K562 (cell line): ENCODE measurements at regions not wholly inside any gene's neighbourhood (a gene's known extent, or its start where the extent isn't known, plus 50 kb on each side); places are given as distances from the start of the nearest gene placed in this dataset.

Experiments used
- ATAC-seq: fragments of 200-7000 bp; cut with Tn5 transposase; 3 replicates; pipeline ENCODE4 v1.9.1; 2020; ENCODE audit warnings: moderate library complexity
- BruUV-seq: library from RNA; stranded (reverse); fragments of 400-500 nt; replicated peaks from 2 replicates; lab custom pipeline; 2021; lab: Mats Ljungman, UMichigan
- CTCF ChIA-PET: fragments of 300-600 bp; formaldehyde crosslinking; extraction: SDS; loops from one replicate; lab custom pipeline; 2021; ENCODE audit warnings: low intra/inter-chr PET ratio; lab: Yijun Ruan, JAX
- POLR2A ChIA-PET: fragments of 300-600, 350-650 bp; sonication (Branson Sonifier 250); formaldehyde crosslinking; extraction: SDS; loops from one replicate; lab custom pipeline; 2021; ENCODE audit warnings: antibody characterized with exemption, inconsistent platforms; lab: Yijun Ruan, JAX
- DNase-seq, 4 experiments: peaks; one replicate each; pipeline versions ENCODE4 v3.0.0 to v3.0.0-alpha.2; 2011 to 2018; ENCODE audit warnings: low spot score in 3 of 4, mixed read lengths in 3 of 4; ENCODE audit errors: extremely low read depth in 1 of 4
- FAIRE-seq: peaks from 2 replicates; lab custom pipeline; 2011; peaks lifted over from hg19 to GRCh38; lab: Jason Lieb, UNC
- H2AFZ ChIP-seq: 2 replicates; pipeline ENCODE4 v1.6.0; 2011; ENCODE audit warnings: low read depth, low read length, control low read depth, inconsistent platforms
- H3K27ac ChIP-seq: fragments of 200-600 bp; 3 replicates; pipeline ENCODE4 v1.8.0; 2011; ENCODE audit warnings: low read depth, mild to moderate bottlenecking, control low read depth, inconsistent platforms, low read length, moderate library complexity, mixed read lengths; ENCODE audit errors: extremely low read depth
- H3K27me3 ChIP-seq, 2 experiments: fragments of 300-600 bp in 1 of 2; 2 replicates in 1 of 2; 3 replicates in 1 of 2; pipeline versions ENCODE4 v1.6.0 to v1.8.0; 2011; ENCODE audit warnings: inconsistent platforms in 2 of 2, low read length in 2 of 2, mild to moderate bottlenecking in 1 of 2, mixed read lengths in 1 of 2, moderate library complexity in 1 of 2; ENCODE audit not compliant: control insufficient read depth in 2 of 2, insufficient read depth in 2 of 2
- H3K36me3 ChIP-seq: fragments of 300-600 bp; 3 replicates; pipeline ENCODE4 v1.8.0; 2011; ENCODE audit warnings: mild to moderate bottlenecking, low read length, inconsistent platforms; ENCODE audit not compliant: control insufficient read depth, insufficient read depth
- H3K4me1 ChIP-seq, 2 experiments: fragments of 200-600 bp in 1 of 2; replicated peaks in 1 of 2; 2 replicates in 1 of 2; 3 replicates in 1 of 2; pipeline versions ENCODE4 v1.5.1 to v1.8.0; 2011; ENCODE audit warnings: inconsistent platforms in 2 of 2, low read length in 2 of 2, mild to moderate bottlenecking in 1 of 2, mixed read lengths in 1 of 2, moderate library complexity in 1 of 2; ENCODE audit not compliant: control insufficient read depth in 2 of 2, insufficient read depth in 2 of 2
- H3K4me2 ChIP-seq: 2 replicates; pipeline ENCODE4 v1.6.1; 2011; ENCODE audit warnings: low read length, control low read depth, inconsistent platforms, mixed read lengths; ENCODE audit not compliant: insufficient read depth
- H3K4me3 ChIP-seq: fragments of 200-600 bp; sonication (generic), shearing (Covaris generic); 2 replicates; pipeline ENCODE4 v1.5.1; 2016; ENCODE audit warnings: control low read depth, inconsistent platforms
- H3K79me2 ChIP-seq: fragments of 200-600 bp; 3 replicates; pipeline ENCODE4 v1.8.0; 2011; ENCODE audit warnings: low read length, inconsistent platforms; ENCODE audit not compliant: control insufficient read depth, insufficient read depth
- H3K9ac ChIP-seq, 2 experiments: 2 replicates each; pipeline versions ENCODE4 v1.6.0 to v1.6.1; 2011; ENCODE audit warnings: low read depth in 2 of 2, low read length in 2 of 2, control low read depth in 1 of 2, inconsistent platforms in 1 of 2, mild to moderate bottlenecking in 1 of 2, mixed read lengths in 1 of 2; ENCODE audit not compliant: insufficient read depth in 1 of 2
- H3K9me1 ChIP-seq: one replicate; pipeline ENCODE4 v1.6.0; 2011; ENCODE audit warnings: inconsistent platforms, mild to moderate bottlenecking, low read length, moderate library complexity; ENCODE audit not compliant: control insufficient read depth, insufficient read depth
- H3K9me3 ChIP-seq: replicated peaks from 2 replicates; pipeline ENCODE4 v1.5.1; 2011; ENCODE audit warnings: low read depth, low read length, inconsistent platforms; ENCODE audit not compliant: control insufficient read depth, insufficient read depth
- H4K20me1 ChIP-seq: replicated peaks from 2 replicates; pipeline ENCODE4 v1.6.1; 2011; ENCODE audit warnings: low read length, inconsistent platforms, mixed read lengths; ENCODE audit not compliant: control insufficient read depth, insufficient read depth
- ETS2 ChIP-seq: IDR thresholded peaks from 2 replicates; pipeline ENCODE4 v1.6.1; 2016; ENCODE audit warnings: borderline replicate concordance, missing genetic modification characterization, mild to moderate bottlenecking, moderate library complexity, missing compliant biosample characterization; ENCODE audit not compliant: poor library complexity, severe bottlenecking
- JUNB ChIP-seq: fragments of 450-650 bp; formaldehyde crosslinking; conservative IDR thresholded peaks from 2 replicates; pipeline ENCODE4 v1.4.0; 2020; ENCODE audit warnings: mild to moderate bottlenecking
- NFYB ChIP-seq: IDR thresholded peaks from 2 replicates; pipeline ENCODE4 v1.6.1; 2011; ENCODE audit warnings: mild to moderate bottlenecking, moderate library complexity; ENCODE audit not compliant: insufficient read length; ENCODE audit errors: extremely low read depth
- TAF1 ChIP-seq: IDR thresholded peaks from 2 replicates; pipeline ENCODE4 v1.6.1; 2011; ENCODE audit warnings: mild to moderate bottlenecking, low read length, moderate library complexity; ENCODE audit not compliant: insufficient read depth, control insufficient read depth, severe bottlenecking; ENCODE audit errors: extremely low read depth
- in situ Hi-C: fragments of 300-500 bp; cut with MboI; formaldehyde crosslinking; loops from 4 replicates; pipeline ENCODE4 v1.15.0; 2018; ENCODE audit warnings: inconsistent platforms, mixed read lengths
- intact Hi-C: fragments of 100-400 bp; cut with micrococcal nuclease; formaldehyde crosslinking; loops from 2 replicates; pipeline ENCODE4 v1.14.2; 2022
- TF ChIP-seq, protein P1 (sequence below): fragments of 450-650 bp; IDR thresholded peaks from 2 replicates; pipeline ENCODE4 v1.6.1; 2017; ENCODE audit warnings: antibody characterized with exemption
- TF ChIP-seq, protein P2 (sequence below): sonication (generic); formaldehyde crosslinking; IDR thresholded peaks from 2 replicates; pipeline ENCODE4 v1.8.1; 2022; ENCODE audit warnings: missing genetic modification reagents
- TF ChIP-seq, protein P3 (sequence below): sonication (generic); formaldehyde crosslinking; IDR thresholded peaks from 2 replicates; pipeline ENCODE4 v1.8.0; 2023; ENCODE audit warnings: missing genetic modification reagents, mild to moderate bottlenecking, borderline replicate concordance

- H3K27me3 ChIP-seq, result no peaks in the 10 kb centered on the region
- ChIA-PET CTCF (no interaction called here), POLR2A (no interaction called here)
- no peak overlapping the region for H2AFZ ChIP-seq
- no peaks in the 10 kb centered on the region for H3K79me2 ChIP-seq
- no peaks in the 10 kb centered on the region for H3K4me1 ChIP-seq
- TF ChIP-seq, protein P1, sequence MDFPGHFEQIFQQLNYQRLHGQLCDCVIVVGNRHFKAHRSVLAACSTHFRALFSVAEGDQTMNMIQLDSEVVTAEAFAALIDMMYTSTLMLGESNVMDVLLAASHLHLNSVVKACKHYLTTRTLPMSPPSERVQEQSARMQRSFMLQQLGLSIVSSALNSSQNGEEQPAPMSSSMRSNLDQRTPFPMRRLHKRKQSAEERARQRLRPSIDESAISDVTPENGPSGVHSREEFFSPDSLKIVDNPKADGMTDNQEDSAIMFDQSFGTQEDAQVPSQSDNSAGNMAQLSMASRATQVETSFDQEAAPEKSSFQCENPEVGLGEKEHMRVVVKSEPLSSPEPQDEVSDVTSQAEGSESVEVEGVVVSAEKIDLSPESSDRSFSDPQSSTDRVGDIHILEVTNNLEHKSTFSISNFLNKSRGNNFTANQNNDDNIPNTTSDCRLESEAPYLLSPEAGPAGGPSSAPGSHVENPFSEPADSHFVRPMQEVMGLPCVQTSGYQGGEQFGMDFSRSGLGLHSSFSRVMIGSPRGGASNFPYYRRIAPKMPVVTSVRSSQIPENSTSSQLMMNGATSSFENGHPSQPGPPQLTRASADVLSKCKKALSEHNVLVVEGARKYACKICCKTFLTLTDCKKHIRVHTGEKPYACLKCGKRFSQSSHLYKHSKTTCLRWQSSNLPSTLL, result no peak
- TF ChIP-seq ETS2 (no peak), TAF1 (no peak), NFYB (no peak), JUNB (CRISPR knock-in tag) (no peak)
- TF ChIP-seq, protein P2, sequence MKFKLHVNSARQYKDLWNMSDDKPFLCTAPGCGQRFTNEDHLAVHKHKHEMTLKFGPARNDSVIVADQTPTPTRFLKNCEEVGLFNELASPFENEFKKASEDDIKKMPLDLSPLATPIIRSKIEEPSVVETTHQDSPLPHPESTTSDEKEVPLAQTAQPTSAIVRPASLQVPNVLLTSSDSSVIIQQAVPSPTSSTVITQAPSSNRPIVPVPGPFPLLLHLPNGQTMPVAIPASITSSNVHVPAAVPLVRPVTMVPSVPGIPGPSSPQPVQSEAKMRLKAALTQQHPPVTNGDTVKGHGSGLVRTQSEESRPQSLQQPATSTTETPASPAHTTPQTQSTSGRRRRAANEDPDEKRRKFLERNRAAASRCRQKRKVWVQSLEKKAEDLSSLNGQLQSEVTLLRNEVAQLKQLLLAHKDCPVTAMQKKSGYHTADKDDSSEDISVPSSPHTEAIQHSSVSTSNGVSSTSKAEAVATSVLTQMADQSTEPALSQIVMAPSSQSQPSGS (CRISPR knock-in tag), result no peak
- TF ChIP-seq, protein P3, sequence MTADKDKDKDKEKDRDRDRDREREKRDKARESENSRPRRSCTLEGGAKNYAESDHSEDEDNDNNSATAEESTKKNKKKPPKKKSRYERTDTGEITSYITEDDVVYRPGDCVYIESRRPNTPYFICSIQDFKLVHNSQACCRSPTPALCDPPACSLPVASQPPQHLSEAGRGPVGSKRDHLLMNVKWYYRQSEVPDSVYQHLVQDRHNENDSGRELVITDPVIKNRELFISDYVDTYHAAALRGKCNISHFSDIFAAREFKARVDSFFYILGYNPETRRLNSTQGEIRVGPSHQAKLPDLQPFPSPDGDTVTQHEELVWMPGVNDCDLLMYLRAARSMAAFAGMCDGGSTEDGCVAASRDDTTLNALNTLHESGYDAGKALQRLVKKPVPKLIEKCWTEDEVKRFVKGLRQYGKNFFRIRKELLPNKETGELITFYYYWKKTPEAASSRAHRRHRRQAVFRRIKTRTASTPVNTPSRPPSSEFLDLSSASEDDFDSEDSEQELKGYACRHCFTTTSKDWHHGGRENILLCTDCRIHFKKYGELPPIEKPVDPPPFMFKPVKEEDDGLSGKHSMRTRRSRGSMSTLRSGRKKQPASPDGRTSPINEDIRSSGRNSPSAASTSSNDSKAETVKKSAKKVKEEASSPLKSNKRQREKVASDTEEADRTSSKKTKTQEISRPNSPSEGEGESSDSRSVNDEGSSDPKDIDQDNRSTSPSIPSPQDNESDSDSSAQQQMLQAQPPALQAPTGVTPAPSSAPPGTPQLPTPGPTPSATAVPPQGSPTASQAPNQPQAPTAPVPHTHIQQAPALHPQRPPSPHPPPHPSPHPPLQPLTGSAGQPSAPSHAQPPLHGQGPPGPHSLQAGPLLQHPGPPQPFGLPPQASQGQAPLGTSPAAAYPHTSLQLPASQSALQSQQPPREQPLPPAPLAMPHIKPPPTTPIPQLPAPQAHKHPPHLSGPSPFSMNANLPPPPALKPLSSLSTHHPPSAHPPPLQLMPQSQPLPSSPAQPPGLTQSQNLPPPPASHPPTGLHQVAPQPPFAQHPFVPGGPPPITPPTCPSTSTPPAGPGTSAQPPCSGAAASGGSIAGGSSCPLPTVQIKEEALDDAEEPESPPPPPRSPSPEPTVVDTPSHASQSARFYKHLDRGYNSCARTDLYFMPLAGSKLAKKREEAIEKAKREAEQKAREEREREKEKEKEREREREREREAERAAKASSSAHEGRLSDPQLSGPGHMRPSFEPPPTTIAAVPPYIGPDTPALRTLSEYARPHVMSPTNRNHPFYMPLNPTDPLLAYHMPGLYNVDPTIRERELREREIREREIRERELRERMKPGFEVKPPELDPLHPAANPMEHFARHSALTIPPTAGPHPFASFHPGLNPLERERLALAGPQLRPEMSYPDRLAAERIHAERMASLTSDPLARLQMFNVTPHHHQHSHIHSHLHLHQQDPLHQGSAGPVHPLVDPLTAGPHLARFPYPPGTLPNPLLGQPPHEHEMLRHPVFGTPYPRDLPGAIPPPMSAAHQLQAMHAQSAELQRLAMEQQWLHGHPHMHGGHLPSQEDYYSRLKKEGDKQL, result no peak
- intact Hi-C loops, result no loop called here
- H3K4me3 ChIP-seq, result no peak overlapping the region
- H3K27ac ChIP-seq, result no peak overlapping the region
- in situ Hi-C loops, result no loop called here
- H4K20me1 ChIP-seq, result no peaks in the 10 kb centered on the region
- BruUV-seq, result no TSS peak
- FAIRE-seq, result no peak
- H3K4me2 ChIP-seq, result no peak overlapping the region
- H3K36me3 ChIP-seq, result no peaks in the 10 kb centered on the region
- H3K9me3 ChIP-seq, result no peaks in the 10 kb centered on the region
- no peak for ATAC-seq
- DNase-seq, result no peak
- H3K9me1 ChIP-seq, result no peaks in the 10 kb centered on the region
- no peak overlapping the region for H3K9ac ChIP-seq
These were observed 188.3 kb downstream of the SH3BGRL start for GRCh38 chrX:81390237-81390636.
